PFSK-1 (cell line): ENCODE measurements at regions not wholly inside any gene's neighbourhood (a gene's known extent, or its start where the extent isn't known, plus 50 kb on each side); places are given as distances from the start of the nearest gene placed in this dataset.

Source experiments
- POLR2AphosphoS5 ChIP-seq: IDR thresholded peaks from 2 replicates; pipeline ENCODE4 v1.6.1; 2012; ENCODE audit warnings: low read depth, mild to moderate bottlenecking, control low read depth, low read length, moderate library complexity
- SIN3A ChIP-seq: IDR thresholded peaks from 2 replicates; pipeline ENCODE4 v1.6.1; 2012; ENCODE audit warnings: mild to moderate bottlenecking, low read length, moderate library complexity, borderline replicate concordance; ENCODE audit not compliant: insufficient read depth

GRCh38 chr12:92340441-92341064, 194.9 kb upstream of the BTG1 start:
- no peak for TF ChIP-seq POLR2AphosphoS5
- no peak for TF ChIP-seq SIN3A
